Right lobe of liver (tissue), 4 donors: ENCODE measurements at regions not wholly inside any gene's neighbourhood (a gene's known extent, or its start where the extent isn't known, plus 50 kb on each side); places are given as distances from the start of the nearest gene placed in this dataset.

ENCODE experiments used
- CTCF ChIP-seq, 4 donors: fragments of 200-600 bp in 3 of 4; fragments of 450-650 bp in 1 of 4; IDR thresholded peaks; one replicate each; pipeline versions ENCODE4 v1.5.1 to v1.8.0; 2016 to 2022; ENCODE audit warnings: antibody characterized with exemption in 4 of 4, mild to moderate bottlenecking in 2 of 4
- POLR2A ChIP-seq: fragments of 450-650 bp; IDR thresholded peaks from one replicate; pipeline ENCODE4 v1.6.1; 2017; ENCODE audit warnings: antibody characterized with exemption, mild to moderate bottlenecking
- donor health status: DM: no; HTN: no; CAD: no.
- donor health status: DM: no; HTN: no; CAD: no.
- donor health status: DM: no; HTN: yes; CAD: no.

- TF ChIP-seq CTCF (IDR thresholded peaks at IDR 0.05) (no peak), POLR2A (no peak)
Observed at GRCh38 chr3:70813311-70813710, 500.9 kb upstream of the MDFIC2 start.
